DOHH2 (cell line): ENCODE measurements at regions not wholly inside any gene's neighbourhood (a gene's known extent, or its start where the extent isn't known, plus 50 kb on each side); places are given as distances from the start of the nearest gene placed in this dataset.

Source experiments
- H3F3A ChIP-seq: fragments of 200-600 bp; sonication (generic), shearing (Covaris generic); 2 replicates; pipeline ENCODE4 v1.6.0; 2016; ENCODE audit warnings: antibody characterized with exemption, mild to moderate bottlenecking; ENCODE audit not compliant: control insufficient read depth, insufficient read depth
- H3K27ac ChIP-seq: fragments of 200-600 bp; sonication (generic); 2 replicates; pipeline ENCODE4 v1.5.1; 2014; ENCODE audit warnings: low read depth, mild to moderate bottlenecking, low read length, moderate library complexity
- H3K27me3 ChIP-seq: fragments of 200-600 bp; sonication (generic); 2 replicates; pipeline ENCODE4 v1.6.1; 2014; ENCODE audit warnings: mild to moderate bottlenecking, low read length, mixed read lengths; ENCODE audit not compliant: control insufficient read depth
- H3K36me3 ChIP-seq: fragments of 200-600 bp; sonication (generic); 2 replicates; pipeline ENCODE4 v1.6.1; 2014; ENCODE audit warnings: mild to moderate bottlenecking, low read length, moderate library complexity, mixed read lengths; ENCODE audit not compliant: control insufficient read depth
- H3K4me1 ChIP-seq: fragments of 200-600 bp; sonication (generic); 2 replicates; pipeline ENCODE4 v1.6.1; 2014; ENCODE audit warnings: mild to moderate bottlenecking, low read length, mixed read lengths; ENCODE audit not compliant: control insufficient read depth
- H3K4me2 ChIP-seq: fragments of 200-600 bp; sonication (generic); 2 replicates; pipeline ENCODE4 v1.6.0; 2014; ENCODE audit warnings: mild to moderate bottlenecking, low read length, moderate library complexity
- H3K4me3 ChIP-seq: fragments of 200-600 bp; sonication (generic); 2 replicates; pipeline ENCODE4 v1.5.1; 2014; ENCODE audit warnings: mild to moderate bottlenecking, low read length, mixed read lengths
- H3K79me2 ChIP-seq: fragments of 200-600 bp; sonication (generic); 2 replicates; pipeline ENCODE4 v1.6.1; 2014; ENCODE audit warnings: mild to moderate bottlenecking, low read length, mixed read lengths; ENCODE audit not compliant: control insufficient read depth
- H3K9me2 ChIP-seq: fragments of 200-600 bp; sonication (generic); replicated peaks from 2 replicates; pipeline ENCODE4 v1.6.1; 2014; ENCODE audit warnings: mild to moderate bottlenecking, low read length, mixed read lengths; ENCODE audit not compliant: control insufficient read depth
- H3K9me3 ChIP-seq: fragments of 200-600 bp; sonication (generic); 2 replicates; pipeline ENCODE4 v1.6.1; 2014; ENCODE audit warnings: antibody characterized with exemption, low read length, mixed read lengths; ENCODE audit not compliant: control insufficient read depth, insufficient read depth
- H4K20me1 ChIP-seq: fragments of 200-600 bp; sonication (generic); 2 replicates; pipeline ENCODE4 v1.6.0; 2014; ENCODE audit warnings: low read depth, mild to moderate bottlenecking, antibody characterized with exemption, low read length, moderate library complexity; ENCODE audit not compliant: control insufficient read depth, insufficient read depth
- CTCF ChIP-seq: fragments of 200-600 bp; sonication (generic); IDR thresholded peaks from one replicate; pipeline ENCODE4 v1.5.1; 2014; ENCODE audit warnings: antibody characterized with exemption, mild to moderate bottlenecking, low read depth, low read length; ENCODE audit not compliant: poor library complexity, severe bottlenecking
- EZH2phosphoT487 ChIP-seq: fragments of 200-600 bp; sonication (generic); IDR thresholded peaks from 2 replicates; pipeline ENCODE4 v1.6.1; 2017; ENCODE audit warnings: borderline replicate concordance, mild to moderate bottlenecking, antibody characterized with exemption, low read length, moderate library complexity, mixed read lengths

- Histone ChIP-seq H3K27me3 (peaks cover 4% of the 10 kb centered on the region; the same call in 1 of the 2 replicates), H3K9me2 (no peaks in the 10 kb centered on the region), H3K79me2 (no peaks in the 10 kb centered on the region), H4K20me1 (no peaks in the 10 kb centered on the region), H3K27ac (no peak overlapping the region), H3K4me2 (no peak overlapping the region), H3K4me1 (no peaks in the 10 kb centered on the region), H3F3A (no peaks in the 10 kb centered on the region), H3K9me3 (no peaks in the 10 kb centered on the region), H3K4me3 (no peak overlapping the region), H3K36me3 (no peaks in the 10 kb centered on the region)
- TF ChIP-seq CTCF = no peak
- TF ChIP-seq EZH2phosphoT487 = no peak
Observed at GRCh38 chr1:42006836-42007235, 88.1 kb upstream of the HIVEP3 start.

- Histone ChIP-seq H3F3A (no peaks in the 10 kb centered on the region), H3K9me3 (no peaks in the 10 kb centered on the region), H3K27me3 (peaks cover 4% of the 10 kb centered on the region; the same call in 1 of the 2 replicates), H3K9me2 (no peaks in the 10 kb centered on the region), H3K36me3 (no peaks in the 10 kb centered on the region), H3K27ac (no peak overlapping the region), H3K4me1 (no peaks in the 10 kb centered on the region), H3K4me3 (no peak overlapping the region), H4K20me1 (no peaks in the 10 kb centered on the region), H3K79me2 (no peaks in the 10 kb centered on the region), H3K4me2 (no peak overlapping the region)
- TF ChIP-seq EZH2phosphoT487 (no peak), CTCF (no peak)
Observed at GRCh38 chr1:42006093-42006492, 87.4 kb upstream of the HIVEP3 start.

DNA sequence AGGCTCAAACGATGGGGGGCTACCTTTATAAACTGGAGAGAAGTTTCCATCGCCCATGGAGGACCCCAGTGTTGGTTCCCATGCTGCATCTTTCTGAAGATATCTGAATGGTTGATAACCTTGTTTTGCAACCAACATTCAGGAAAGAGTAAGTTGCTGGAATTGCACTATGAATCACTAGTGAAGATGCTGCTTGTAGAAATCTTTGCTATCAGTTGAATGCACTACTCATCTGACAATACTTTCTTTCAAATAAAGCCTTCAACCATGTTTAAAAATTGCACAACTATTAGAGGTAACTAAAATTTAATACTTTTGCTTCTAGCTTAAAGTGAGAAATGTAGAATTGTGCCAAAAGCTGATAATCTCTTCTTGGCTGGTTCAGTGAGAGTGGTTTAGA is 86.8 kb upstream of the HIVEP3 start:
- Histone ChIP-seq H3K4me1 (no peaks in the 10 kb centered on the region), H3F3A (no peaks in the 10 kb centered on the region), H3K9me3 (no peaks in the 10 kb centered on the region), H3K79me2 (no peaks in the 10 kb centered on the region), H3K36me3 (no peaks in the 10 kb centered on the region), H3K4me2 (no peak overlapping the region), H3K27ac (no peak overlapping the region), H3K4me3 (no peak overlapping the region), H3K9me2 (no peaks in the 10 kb centered on the region), H4K20me1 (no peaks in the 10 kb centered on the region), H3K27me3 (no peaks in the 10 kb centered on the region)
- TF ChIP-seq CTCF = no peak
- no peak for TF ChIP-seq EZH2phosphoT487

GRCh38 chr1:42004860-42005259 is 86.1 kb upstream of the HIVEP3 start:
- Histone ChIP-seq H3K4me1 (no peaks in the 10 kb centered on the region), H3K27ac (no peak overlapping the region), H3F3A (no peaks in the 10 kb centered on the region), H3K9me3 (no peaks in the 10 kb centered on the region), H3K27me3 (no peaks in the 10 kb centered on the region), H4K20me1 (no peaks in the 10 kb centered on the region), H3K79me2 (no peaks in the 10 kb centered on the region), H3K9me2 (no peaks in the 10 kb centered on the region), H3K36me3 (no peaks in the 10 kb centered on the region), H3K4me3 (no peak overlapping the region), H3K4me2 (no peak overlapping the region)
- TF ChIP-seq EZH2phosphoT487 = no peak
- TF ChIP-seq CTCF = no peak
